GM19397 (cell line): ENCODE measurements at regions not wholly inside any gene's neighbourhood (a gene's known extent, or its start where the extent isn't known, plus 50 kb on each side); places are given as distances from the start of the nearest gene placed in this dataset.
"Not testable (repeated sequence)": the region's sequence is repeated elsewhere in the genome, so short reads cannot be mapped to it uniquely, and the experiment has no call there.

Experiments used
- ATAC-seq: cut with Tn5 transposase; IDR thresholded peaks from one replicate; pipeline ENCODE4 v1.9.1; 2021; ENCODE audit warnings: mild to moderate bottlenecking, moderate library complexity; ENCODE audit not compliant: unreplicated experiment

DNA sequence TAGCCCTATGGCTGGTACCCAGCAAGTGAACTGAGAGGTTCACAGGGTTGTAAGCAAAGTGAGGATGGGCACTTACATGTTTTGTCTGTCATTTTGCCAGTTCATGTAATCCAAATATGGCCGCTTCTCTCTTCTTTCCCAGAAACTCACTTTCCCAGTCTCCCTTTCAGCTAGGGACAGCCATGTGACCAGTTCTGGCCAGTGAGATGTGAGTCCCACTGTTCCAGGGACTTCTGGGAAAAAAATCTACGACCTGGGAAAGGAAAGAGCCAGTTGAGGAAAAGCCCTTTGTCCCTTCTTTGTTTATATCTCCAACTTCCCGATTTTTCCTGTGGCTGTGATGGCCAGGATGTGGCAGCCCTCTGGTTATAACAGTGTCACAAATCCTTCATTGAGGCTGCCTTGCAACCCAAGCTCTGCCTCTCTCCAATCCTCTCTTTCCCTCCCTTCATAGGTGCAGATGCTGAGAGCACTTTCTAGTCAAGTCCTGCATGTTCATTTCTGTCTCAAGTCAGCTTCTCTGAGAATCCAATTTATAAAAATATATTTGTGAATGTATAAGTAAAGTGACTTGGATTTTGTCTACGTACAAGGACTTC lies 148.6 kb upstream of the ZFP64 start:
- no peak for ATAC-seq

DNA sequence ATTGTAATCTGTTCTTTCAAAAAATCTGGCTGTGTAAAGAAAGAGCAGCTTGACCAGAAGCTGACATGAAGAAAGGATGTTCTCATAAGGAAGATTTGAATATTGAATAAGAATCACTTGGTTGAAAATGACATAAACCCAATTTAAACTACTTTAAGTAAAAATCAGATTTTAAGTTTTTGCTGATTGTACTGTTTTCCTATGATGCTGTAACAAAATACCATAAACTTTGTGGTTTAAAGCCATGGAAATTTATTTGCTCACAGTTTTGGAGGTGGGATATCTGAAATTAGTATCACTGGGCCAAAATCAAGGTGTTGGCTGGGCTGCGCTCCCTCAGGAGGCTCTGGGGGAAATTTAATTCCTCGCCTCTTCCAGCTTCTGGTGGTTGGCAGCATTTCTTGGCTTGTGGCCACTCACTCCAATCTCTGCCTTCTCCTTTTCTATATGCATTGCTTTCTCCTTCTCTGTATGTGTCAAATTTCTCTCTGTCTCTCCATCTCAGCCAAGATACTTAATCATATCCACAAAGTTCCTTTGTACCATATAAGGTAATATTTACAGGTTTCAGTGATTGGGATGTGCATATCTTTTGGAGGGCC lies 141.2 kb upstream of the ZFP64 start:
- ATAC-seq, result no peak

DNA sequence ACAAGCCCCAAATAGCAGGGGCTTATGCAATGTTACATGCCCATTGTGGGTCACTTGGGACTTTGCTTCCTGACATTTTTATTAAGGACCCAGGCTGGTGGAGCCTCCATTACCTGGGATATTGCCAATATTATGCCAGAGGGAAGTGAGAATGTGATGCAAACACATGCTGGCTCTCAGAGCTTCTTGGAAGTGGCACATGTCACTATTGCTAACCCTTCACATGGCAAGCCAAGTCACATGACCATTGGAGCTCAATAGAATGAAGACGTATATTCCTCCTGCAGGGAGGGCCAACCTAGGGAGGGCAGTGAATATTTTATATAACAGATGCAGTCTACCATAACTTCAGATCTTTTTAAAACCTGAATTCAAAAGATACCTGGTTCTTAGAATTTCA lies 140.7 kb upstream of the ZFP64 start:
- no peak for ATAC-seq

DNA sequence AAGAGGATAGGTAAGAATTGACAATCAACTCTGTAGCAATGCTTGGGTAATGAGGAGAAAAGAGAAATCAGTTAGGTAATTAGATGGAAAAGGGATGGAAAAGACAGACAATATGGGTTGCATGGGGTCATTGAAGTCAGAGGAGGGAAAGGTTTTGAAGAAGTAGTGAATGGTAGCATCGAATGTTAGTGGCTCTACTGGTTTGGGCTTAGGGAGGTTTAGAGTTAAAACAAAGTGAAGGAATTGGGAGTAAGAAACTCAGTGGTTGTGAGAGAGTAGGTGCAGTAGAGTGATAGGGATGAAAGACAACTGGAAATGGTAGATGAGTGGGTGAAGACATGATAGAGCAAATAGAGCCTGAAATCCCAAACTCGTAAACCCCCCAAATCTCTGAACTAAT lies 140.1 kb upstream of the ZFP64 start:
- no peak for ATAC-seq

DNA sequence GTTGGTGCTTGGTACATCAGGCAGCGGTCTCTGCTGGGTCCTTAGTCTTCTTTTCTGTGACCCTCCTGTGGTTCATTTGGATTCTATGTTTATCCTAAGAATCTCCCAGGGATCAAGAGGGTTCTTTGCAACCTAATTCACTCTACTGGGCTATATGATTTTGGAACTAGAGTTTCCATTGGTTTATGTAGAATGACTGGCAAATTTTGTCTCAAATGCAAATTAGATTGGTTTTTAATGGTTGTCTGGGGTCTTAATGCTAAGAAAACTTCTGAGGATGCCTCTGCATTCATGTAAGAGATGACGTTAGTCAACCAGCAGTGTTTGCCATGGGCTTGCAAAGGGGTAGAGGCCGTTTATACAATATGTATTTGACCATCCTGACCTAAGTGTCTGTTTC lies 129.8 kb upstream of the ZFP64 start:
- ATAC-seq, result no peak

DNA sequence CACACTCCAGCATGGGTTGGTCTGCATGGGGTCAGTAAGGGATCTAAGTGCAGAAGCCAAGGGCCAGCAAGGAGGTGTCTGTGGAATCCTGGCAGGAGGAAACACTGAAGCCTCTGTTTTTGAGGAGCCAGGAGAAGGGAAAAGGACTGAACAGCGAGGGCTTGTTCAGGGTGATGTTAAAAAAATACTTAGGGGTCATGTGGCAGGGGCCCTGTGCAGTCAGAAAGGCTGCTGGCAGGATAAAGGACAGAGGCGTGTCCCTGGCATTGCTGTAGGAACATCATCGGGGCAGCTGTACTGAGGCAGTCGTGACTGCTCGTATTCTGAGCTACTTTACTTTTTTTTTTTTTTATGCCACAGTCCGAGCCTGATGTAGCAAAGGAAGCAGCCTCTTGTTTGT lies 127.1 kb upstream of the ZFP64 start:
- no peak for ATAC-seq

DNA sequence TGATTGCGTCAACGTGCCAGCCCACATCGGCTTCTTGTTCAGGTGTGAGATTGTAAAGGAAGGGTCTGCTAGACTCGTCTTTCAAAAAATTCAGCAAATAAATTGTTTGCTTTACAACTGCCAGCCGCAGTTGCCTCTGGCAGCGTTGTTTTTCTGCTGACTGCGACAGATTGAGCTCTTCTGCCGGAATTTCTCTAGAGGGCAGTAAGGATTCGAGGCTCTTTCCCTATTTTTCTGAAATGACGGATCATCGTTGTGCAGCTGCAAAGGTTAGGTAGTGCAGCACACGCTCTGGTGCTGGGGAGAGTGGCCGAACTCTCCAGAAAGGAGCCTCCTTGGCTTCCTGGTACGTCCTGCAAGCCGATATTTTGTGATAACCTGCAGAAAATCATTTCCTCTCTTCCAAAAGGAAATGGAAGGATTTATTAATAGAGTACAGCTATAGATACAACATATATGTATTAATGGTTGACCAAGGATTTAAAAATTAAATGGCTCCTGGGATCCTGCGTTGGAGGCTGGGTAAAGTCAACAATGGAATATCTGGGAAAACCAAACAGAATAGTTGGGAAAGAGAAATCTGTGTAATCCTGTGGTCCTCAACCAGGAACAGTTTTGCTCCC lies 121.9 kb upstream of the ZFP64 start:
- ATAC-seq, result no peak

DNA sequence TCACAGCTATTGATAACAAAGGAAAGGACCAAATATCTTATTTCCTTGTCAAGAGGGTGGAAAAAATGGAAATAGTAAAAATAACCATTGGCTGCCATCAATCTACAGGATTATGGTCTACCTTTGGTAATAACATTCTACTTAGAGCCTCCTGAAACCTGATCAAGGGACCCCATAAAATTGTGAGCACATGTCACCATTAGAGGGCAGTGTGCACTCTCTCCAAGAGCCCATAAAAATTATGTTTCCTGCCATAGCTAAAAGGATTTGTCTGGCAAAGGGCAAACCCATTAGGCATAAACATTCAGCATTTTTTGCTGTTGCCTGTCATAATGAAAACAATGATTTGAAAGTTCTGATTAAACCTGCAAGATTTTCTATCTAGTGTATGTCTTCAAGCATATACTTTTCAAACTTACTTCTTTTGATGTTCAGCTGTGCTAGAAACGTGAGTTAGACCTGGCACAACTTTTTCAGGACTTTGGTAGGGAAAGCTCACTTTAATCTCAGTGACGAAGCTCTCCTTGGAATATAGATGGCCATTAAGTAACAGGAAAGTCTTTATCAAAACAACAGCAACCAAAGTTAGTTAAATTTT lies 120.7 kb upstream of the ZFP64 start:
- ATAC-seq, result no peak

DNA sequence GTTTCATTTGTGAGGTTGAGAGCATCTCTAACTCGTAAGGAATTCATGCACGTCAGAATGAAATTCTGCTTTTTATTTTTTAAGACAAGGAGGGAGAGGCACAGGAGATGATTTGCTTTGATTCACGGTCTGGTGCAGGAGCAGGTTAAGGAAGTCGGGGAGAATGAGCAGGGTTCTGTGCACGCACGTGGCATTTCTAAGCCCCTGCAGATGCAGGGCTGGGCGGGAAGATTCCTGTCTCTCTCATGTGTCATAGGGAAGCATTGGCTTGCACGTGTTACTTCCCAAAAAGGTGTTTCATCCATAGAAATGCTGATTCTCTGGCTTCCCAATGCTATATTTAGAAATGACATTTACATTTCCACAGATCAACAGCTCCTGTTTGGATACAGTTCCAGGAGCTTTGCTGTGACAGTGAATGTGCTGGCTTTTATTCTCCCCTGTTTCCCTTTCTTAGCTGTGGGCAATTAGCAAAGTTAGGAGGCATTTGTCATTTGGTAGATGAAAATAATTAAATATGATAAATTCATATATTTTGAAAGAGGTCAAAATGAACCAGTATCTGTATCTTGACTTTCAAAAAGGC lies 119.7 kb upstream of the ZFP64 start:
- ATAC-seq, result no peak

DNA sequence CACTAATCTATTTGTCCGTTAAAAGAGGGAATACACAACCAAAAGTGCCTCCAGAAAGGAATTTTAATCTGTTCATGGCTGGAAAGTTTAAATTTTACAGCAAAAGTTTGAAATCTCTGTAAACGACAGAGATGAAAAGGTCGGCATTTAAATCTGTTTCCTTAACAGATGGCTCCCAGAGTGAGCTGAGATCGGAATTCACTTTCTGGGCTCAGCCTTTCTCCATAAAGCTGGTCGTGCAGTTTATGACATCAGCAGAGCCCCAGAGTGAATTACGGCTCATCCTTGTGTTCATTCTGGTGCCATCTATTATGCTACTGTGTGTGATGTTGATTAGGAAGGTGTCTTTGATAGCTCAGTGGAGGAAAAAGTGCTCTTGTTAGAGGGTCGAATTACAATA lies 117.6 kb upstream of the ZFP64 start:
- no peak for ATAC-seq

DNA sequence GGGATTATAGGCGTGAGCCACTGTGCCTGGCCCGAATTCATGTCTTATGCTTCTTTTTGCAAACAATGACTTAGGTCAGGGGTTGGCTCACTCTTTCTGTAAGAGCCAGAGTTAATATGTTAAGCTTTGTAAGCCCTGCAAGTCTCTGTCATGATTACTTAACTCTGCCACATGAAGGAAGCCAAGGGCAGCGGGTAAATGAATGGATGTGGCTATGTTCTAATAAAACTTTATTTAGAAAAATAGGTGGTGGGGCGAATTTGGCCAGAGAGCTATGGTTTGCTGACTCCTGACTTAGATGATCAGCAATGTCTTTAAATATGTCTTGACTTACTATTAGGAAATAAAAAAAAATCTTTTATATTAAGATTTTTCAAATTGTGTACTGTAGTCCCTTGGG lies 114.9 kb upstream of the ZFP64 start:
- no peak for ATAC-seq

DNA sequence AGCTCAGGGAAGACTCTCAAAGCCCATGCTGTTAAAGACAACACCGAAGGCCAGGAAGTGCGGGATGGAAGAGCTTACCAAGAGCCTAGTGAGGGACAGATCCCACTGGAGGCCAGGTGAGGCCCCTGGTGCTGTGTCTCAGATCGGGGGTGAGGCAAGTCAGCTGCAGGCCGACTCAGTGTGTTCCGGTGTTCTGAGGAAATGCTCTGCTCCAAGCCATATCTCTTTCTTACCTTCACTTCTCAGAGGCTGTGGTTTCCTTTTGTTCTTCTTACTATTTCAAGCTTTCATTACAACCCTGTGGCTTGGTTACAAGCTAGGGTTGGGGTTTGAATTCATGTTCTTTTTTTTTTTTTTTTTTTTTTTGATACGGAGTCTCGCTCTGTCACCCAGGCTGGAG lies 114.3 kb upstream of the ZFP64 start:
- no peak for ATAC-seq

DNA sequence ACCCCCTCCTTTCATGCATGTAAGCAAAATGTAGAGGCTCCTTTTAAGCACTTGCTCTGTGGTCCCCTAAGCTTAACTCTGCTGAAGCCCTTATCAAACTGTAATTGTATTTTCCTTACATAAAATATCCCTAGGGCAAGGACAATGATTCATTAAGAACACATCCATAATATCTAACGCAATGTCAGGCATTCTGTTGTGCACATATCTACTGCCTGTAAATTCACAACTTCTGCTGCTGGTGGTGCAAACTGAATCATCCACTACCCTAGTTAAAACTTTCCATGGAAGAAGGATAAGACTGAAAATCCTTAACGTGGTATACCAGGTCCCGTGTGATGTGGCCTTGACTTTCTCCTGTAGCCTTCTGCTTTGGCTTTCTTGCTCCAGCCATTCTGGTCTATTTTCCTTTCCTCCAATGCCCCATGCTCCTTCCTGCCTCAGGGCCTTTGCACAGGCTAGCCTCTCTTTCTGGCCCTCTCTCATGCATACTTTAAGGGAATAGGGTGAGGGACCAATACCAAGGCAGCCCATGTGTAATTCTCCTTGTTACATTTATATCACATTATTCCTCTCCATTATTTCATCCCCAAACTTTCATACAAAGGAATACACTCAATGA lies 113.6 kb upstream of the ZFP64 start:
- ATAC-seq, result no peak

DNA sequence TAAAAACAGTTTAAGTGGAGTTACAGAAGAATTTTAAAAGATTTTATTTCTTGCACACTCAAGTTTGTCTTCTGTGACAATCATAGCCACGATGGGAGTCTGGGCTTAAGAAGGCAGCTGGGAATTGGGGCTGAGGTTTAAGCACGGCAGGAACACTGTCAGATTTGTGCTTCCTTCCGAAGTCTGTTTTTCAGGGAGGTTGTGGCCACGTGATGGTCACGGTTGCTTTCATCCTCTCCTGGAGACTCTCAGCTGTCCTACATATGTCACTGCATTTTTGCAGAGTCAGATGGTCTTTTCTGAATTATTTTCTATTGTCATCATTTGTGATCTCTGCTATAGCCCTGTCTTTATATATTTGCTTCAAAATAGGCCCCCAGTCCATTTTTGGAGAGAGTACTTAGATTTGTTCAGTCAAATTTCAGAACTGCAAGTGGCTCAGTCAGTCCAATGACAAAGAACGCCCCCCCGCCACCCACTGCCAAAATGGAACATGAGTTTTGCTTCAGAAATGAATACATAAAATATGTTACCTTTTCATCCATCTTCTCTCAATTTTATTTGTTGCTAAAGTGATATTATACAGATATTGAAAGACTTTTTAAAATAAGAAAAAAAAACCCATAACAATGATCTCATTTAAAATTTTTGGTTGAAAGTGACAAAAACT lies 111.8 kb upstream of the ZFP64 start:
- ATAC-seq, result no peak

DNA sequence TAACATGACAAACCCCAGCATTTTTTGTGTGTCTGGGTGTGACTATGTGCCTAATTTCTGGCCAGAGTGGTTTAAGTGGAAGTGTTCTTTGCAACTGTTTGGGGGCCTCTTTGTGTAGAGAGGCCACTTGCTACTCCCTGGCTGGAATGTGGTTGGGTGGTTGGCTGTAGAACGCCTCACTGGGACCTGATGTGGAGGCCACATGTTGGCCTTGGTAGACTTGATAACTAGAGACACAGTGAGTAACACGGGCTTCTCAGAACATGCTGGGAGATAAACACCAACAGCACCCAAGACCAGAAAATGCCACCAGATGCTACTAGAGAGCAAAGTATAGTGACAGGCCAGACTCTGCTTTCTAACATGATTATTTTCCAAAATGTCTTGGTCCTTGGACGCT lies 111.2 kb upstream of the ZFP64 start:
- no peak for ATAC-seq

DNA sequence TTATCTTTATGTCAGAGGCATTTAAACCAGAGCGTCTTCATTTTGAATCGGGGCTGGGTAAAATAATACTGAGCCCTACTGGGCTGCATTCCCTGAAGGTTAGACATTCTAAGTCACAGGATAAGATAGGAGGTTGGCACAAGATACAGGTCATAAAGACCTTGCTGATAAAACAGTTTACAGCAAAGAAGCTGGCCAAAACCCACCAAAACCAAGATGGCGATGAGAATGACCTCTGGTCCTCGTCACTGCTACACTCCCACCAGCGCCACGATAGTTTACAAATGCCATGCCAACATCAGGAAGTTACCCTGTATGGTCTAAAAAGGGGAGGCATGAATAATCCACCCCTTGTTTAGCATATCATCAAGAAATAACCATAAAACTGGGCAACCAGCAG lies 110.5 kb upstream of the ZFP64 start:
- ATAC-seq, result not testable (repeated sequence)

DNA sequence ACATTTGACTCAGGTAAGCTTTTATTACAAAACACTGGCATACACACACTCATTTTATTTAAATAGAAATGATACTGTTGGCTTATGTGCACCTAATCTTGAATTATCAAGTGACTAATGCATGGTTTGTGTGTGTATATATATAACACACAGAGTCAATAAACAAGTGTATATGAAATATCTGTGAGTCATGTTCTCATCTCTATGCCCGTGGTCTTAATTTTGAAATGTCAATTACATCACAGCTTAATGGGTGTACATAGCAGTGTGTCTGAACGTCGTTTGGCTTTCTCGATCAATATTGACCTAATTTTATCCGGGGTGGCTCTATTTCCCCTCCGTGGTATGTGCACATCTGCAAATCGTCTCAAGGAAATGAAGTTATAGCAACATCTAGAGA lies 104.0 kb upstream of the ZFP64 start:
- no peak for ATAC-seq

DNA sequence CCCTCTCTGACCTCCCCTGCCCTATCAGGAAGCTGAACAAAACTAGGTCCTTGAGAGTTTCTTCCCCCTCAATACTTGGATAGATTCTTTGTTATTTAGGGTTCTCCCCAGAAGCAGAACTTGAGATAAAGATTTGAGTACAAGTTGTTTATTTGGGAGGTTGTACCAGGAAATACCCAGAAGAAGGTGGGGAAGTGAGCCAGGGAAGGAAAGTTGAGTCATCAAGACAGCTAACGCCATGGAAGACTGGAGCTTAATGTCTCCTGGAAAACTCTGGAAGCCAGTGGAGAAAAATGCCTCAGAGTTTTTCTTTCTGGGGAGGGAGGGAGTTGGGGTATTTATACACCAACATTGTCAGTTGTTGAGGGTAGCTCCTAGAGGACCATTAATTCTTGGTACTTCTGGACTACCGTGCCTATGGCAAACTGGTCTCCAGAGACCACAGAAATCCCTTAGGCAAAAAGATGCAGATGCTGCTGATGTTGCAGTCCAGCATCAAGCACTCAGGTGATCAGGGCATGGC lies 102.6 kb upstream of the ZFP64 start:
- ATAC-seq, result no peak

DNA sequence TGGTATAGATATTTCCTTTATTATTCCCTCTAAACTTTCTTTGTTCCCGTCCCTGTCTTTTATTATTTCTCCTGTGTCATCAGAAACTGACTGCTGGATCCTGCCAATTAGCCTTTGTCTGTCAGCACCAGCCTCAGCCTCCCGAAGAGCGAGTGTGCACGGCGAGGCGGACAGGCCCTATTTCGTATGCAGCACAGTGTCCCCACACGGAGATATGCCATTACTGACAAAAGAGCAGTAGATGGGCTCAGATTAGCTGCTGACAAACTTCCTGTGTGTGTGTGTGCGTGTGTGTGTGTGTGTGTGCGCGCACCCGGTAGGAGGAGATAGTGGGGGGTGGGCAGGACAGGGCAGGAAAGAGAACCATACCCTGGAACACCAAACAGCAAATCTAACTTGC lies 99.5 kb upstream of the ZFP64 start:
- no peak for ATAC-seq

DNA sequence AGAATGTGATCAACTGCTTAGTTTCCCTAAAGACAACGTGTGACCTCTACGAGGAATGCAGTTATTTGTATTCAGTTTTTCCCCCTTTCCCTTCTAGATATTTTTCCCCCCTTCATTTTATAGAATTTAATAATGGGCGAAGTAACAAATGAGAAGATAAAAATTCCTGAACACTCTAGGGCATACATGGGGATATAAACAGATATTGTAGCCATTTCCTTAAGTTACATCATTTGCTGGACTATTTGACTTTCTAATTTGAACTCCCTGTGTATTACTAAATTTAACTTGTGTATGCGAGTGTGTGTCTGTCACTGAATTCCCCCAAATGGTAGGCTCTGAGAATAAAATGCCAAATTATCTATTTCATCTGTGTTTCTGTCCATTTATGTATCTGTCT lies 99.0 kb upstream of the ZFP64 start:
- no peak for ATAC-seq
